H1 (cell line): ENCODE measurements at regions not wholly inside any gene's neighbourhood (a gene's known extent, or its start where the extent isn't known, plus 50 kb on each side); places are given as distances from the start of the nearest gene placed in this dataset.

Experiments used
- ATF3 ChIP-seq: IDR thresholded peaks from 2 replicates; pipeline ENCODE4 v1.6.1; 2011; ENCODE audit warnings: low read depth, mild to moderate bottlenecking, low read length; ENCODE audit not compliant: insufficient read depth
- BRCA1 ChIP-seq: IDR thresholded peaks from 2 replicates; pipeline ENCODE4 v1.6.1; 2012; ENCODE audit warnings: low read depth, low read length, improper control_type of control experiment
- CBX8 ChIP-seq: fragments of 300-800, 300-1000 bp; sonication (generic); IDR thresholded peaks from 2 replicates; pipeline ENCODE4 v1.7.1; 2016; ENCODE audit warnings: low read depth, low read length, borderline replicate concordance
- CTBP2 ChIP-seq: IDR thresholded peaks from 2 replicates; pipeline ENCODE4 v1.7.0; 2011; ENCODE audit warnings: borderline replicate concordance, mild to moderate bottlenecking, moderate library complexity, mixed read lengths, low read length; ENCODE audit not compliant: insufficient read depth, insufficient read length
- CTCF ChIP-seq, 3 experiments: IDR thresholded peaks; 1 replicate in 2 of 3; 2 replicates in 1 of 3; pipeline versions ENCODE4 v1.5.1 to v1.6.1; 2011; ENCODE audit warnings: low read length in 3 of 3, mild to moderate bottlenecking in 3 of 3, inconsistent platforms in 2 of 3, low read depth in 1 of 3, moderate library complexity in 1 of 3; ENCODE audit not compliant: insufficient read depth in 1 of 3; ENCODE audit errors: control extremely low read depth in 1 of 3
- EZH2 ChIP-seq: fragments of 200-600 bp; sonication (generic); IDR thresholded peaks from 2 replicates; pipeline ENCODE4 v1.7.1; 2012; ENCODE audit warnings: low read depth, mild to moderate bottlenecking, moderate library complexity, low read length, inconsistent platforms; ENCODE audit not compliant: severe bottlenecking
- HDAC2 ChIP-seq, 2 experiments: fragments of 300-600 bp in 1 of 2; sonication (generic) in 1 of 2; IDR thresholded peaks; 2 replicates each; pipeline ENCODE4 v1.6.1; 2011 to 2012; ENCODE audit warnings: low read depth in 2 of 2, low read length in 2 of 2, mild to moderate bottlenecking in 2 of 2, moderate library complexity in 2 of 2, borderline replicate concordance in 1 of 2, inconsistent platforms in 1 of 2
- KDM4A ChIP-seq: IDR thresholded peaks from one replicate; pipeline ENCODE4 v1.7.1; 2012; ENCODE audit warnings: low read depth, mild to moderate bottlenecking, moderate library complexity, low read length, inconsistent platforms; ENCODE audit not compliant: severe bottlenecking
- MAX ChIP-seq: IDR thresholded peaks from 2 replicates; pipeline ENCODE4 v1.6.1; 2012; ENCODE audit warnings: inconsistent platforms
- POLR2A ChIP-seq, 2 experiments: IDR thresholded peaks; 1 replicate in 1 of 2; 2 replicates in 1 of 2; pipeline ENCODE4 v1.6.1; 2011; ENCODE audit warnings: low read depth in 2 of 2, low read length in 2 of 2, mild to moderate bottlenecking in 2 of 2; ENCODE audit errors: control extremely low read depth in 1 of 2
- POLR2AphosphoS5 ChIP-seq: IDR thresholded peaks from 2 replicates; pipeline ENCODE4 v1.6.1; 2011; ENCODE audit warnings: low read depth, low read length
- SP1 ChIP-seq: IDR thresholded peaks from 2 replicates; pipeline ENCODE4 v1.6.1; 2011; ENCODE audit warnings: low read depth, low read length
- TAF1 ChIP-seq: IDR thresholded peaks from 2 replicates; pipeline ENCODE4 v1.6.1; 2011; ENCODE audit warnings: mild to moderate bottlenecking, low read depth, low read length

GRCh38 chr3:166447513-166447912 lies 610.3 kb upstream of the BCHE start:
- TF ChIP-seq SP1, result no peak
- no peak for TF ChIP-seq KDM4A
- TF ChIP-seq TAF1, result no peak
- TF ChIP-seq CTCF (IDR thresholded peaks at IDR 0.05; ENCODE audit: control extremely low read depth in 1 of 3, insufficient read depth in 1 of 3, low read depth in 1 of 3, low read length in 3 of 3), result no peak
- TF ChIP-seq BRCA1, result no peak
- no peak for TF ChIP-seq POLR2A (IDR thresholded peaks at IDR 0.05; ENCODE audit: control extremely low read depth in 1 of 2, low read depth in 2 of 2, low read length in 2 of 2)
- TF ChIP-seq HDAC2 (IDR thresholded peaks at IDR 0.05; ENCODE audit: borderline replicate concordance in 1 of 2, low read depth in 2 of 2, low read length in 2 of 2), result no peak
- TF ChIP-seq EZH2, result no peak
- no peak for TF ChIP-seq POLR2AphosphoS5
- no peak for TF ChIP-seq CBX8
- TF ChIP-seq CTBP2, result no peak
- no peak for TF ChIP-seq MAX
- TF ChIP-seq ATF3, result no peak
